Mesothelial cell of epicardium (in vitro differentiated cells): ENCODE measurements at regions not wholly inside any gene's neighbourhood (a gene's known extent, or its start where the extent isn't known, plus 50 kb on each side); places are given as distances from the start of the nearest gene placed in this dataset.

Source experiments
- DNase-seq, 2 experiments: peaks; one replicate each; pipeline ENCODE4 v3.0.0; 2021; ENCODE audit warnings: low spot score in 2 of 2; ENCODE audit not compliant: unreplicated experiment in 2 of 2
- H3K27ac Mint-ChIP-seq: 2 replicates; pipeline ENCODE4 v1.8.0; 2021; ENCODE audit warnings: mixed read lengths
- H3K27me3 Mint-ChIP-seq: 2 replicates; pipeline ENCODE4 v1.8.0; 2021; ENCODE audit warnings: low read depth, mixed read lengths
- H3K36me3 Mint-ChIP-seq: 2 replicates; pipeline ENCODE4 v1.8.0; 2021; ENCODE audit warnings: mixed read lengths
- H3K4me1 Mint-ChIP-seq: 2 replicates; pipeline ENCODE4 v1.8.0; 2021; ENCODE audit warnings: mixed read lengths
- H3K4me3 Mint-ChIP-seq: 2 replicates; pipeline ENCODE4 v1.8.0; 2021; ENCODE audit warnings: mild to moderate bottlenecking, moderate library complexity, mixed read lengths
- H3K9me3 Mint-ChIP-seq: 2 replicates; pipeline ENCODE4 v1.8.0; 2021; ENCODE audit warnings: mixed read lengths
- CTCF ChIP-seq: fragments of 200-600 bp; sonication (generic); IDR thresholded peaks from one replicate; pipeline ENCODE4 v1.5.0; 2021; ENCODE audit warnings: antibody characterized with exemption; ENCODE audit not compliant: unreplicated experiment

- no peak for DNase-seq
- Mint-ChIP-seq H3K9me3 (peaks cover 18% of the 10 kb centered on the region), H3K4me3 (no peak overlapping the region), H3K27me3 (no peaks in the 10 kb centered on the region), H3K36me3 (peaks cover 7% of the 10 kb centered on the region), H3K4me1 (peaks cover 14% of the 10 kb centered on the region), H3K27ac (no peak overlapping the region)
- no peak for TF ChIP-seq CTCF
Measured at GRCh38 chr3:18279226-18279737, 145.9 kb downstream of the SATB1 start.

- DNase-seq = no peak
- peaks cover 17% of the 10 kb centered on the region for H3K9me3 Mint-ChIP-seq
- no peaks in the 10 kb centered on the region for H3K36me3 Mint-ChIP-seq
- H3K4me1 Mint-ChIP-seq = peaks cover 18% of the 10 kb centered on the region
- H3K4me3 Mint-ChIP-seq = no peak overlapping the region
- TF ChIP-seq CTCF = no peak
- no peaks in the 10 kb centered on the region for H3K27me3 Mint-ChIP-seq
- no peak overlapping the region for H3K27ac Mint-ChIP-seq
Measured at GRCh38 chr3:18264853-18265252, 160.3 kb downstream of the SATB1 start.

- no peak for DNase-seq
- H3K27ac Mint-ChIP-seq = no peak overlapping the region
- H3K36me3 Mint-ChIP-seq = no peaks in the 10 kb centered on the region
- TF ChIP-seq CTCF = no peak
- H3K27me3 Mint-ChIP-seq = no peaks in the 10 kb centered on the region
- peaks cover 17% of the 10 kb centered on the region for H3K4me1 Mint-ChIP-seq
- peaks cover 19% of the 10 kb centered on the region for H3K9me3 Mint-ChIP-seq
- H3K4me3 Mint-ChIP-seq = no peak overlapping the region
Measured at GRCh38 chr3:18264361-18264760, 160.8 kb downstream of the SATB1 start.

GRCh38 chr3:18258492-18258891, 166.6 kb downstream of the SATB1 start:
- no peak for DNase-seq
- Mint-ChIP-seq H3K27ac (no peak overlapping the region), H3K36me3 (peaks cover 1% of the 10 kb centered on the region), H3K9me3 (peaks cover 28% of the 10 kb centered on the region), H3K4me1 (no peaks in the 10 kb centered on the region), H3K27me3 (no peaks in the 10 kb centered on the region), H3K4me3 (no peak overlapping the region)
- no peak for TF ChIP-seq CTCF

GRCh38 chr3:18252578-18252977, 172.6 kb downstream of the SATB1 start:
- Mint-ChIP-seq H3K9me3 (peaks cover under 1% of the 10 kb centered on the region), H3K27me3 (no peaks in the 10 kb centered on the region), H3K27ac (no peak overlapping the region), H3K4me3 (no peak overlapping the region), H3K4me1 (peaks cover 2% of the 10 kb centered on the region), H3K36me3 (no peaks in the 10 kb centered on the region)
- DNase-seq = no peak
- TF ChIP-seq CTCF = no peak

GRCh38 chr3:18250991-18251390, 174.1 kb downstream of the SATB1 start:
- Mint-ChIP-seq H3K4me1 (peaks cover 14% of the 10 kb centered on the region), H3K27me3 (no peaks in the 10 kb centered on the region), H3K27ac (no peak overlapping the region), H3K36me3 (no peaks in the 10 kb centered on the region), H3K9me3 (no peaks in the 10 kb centered on the region), H3K4me3 (no peak overlapping the region)
- no peak for DNase-seq
- no peak for TF ChIP-seq CTCF
